Kidney epithelial cell (primary cell): ENCODE measurements at regions not wholly inside any gene's neighbourhood (a gene's known extent, or its start where the extent isn't known, plus 50 kb on each side); places are given as distances from the start of the nearest gene placed in this dataset.

Source experiments
- DNase-seq: peaks from one replicate; pipeline ENCODE4 v3.0.0-alpha.2; 2010; ENCODE audit warnings: low read depth
- H3K27me3 ChIP-seq: 2 replicates; pipeline ENCODE4 v1.6.0; 2011; ENCODE audit warnings: low read length; ENCODE audit not compliant: control insufficient read depth, insufficient read depth
- H3K36me3 ChIP-seq: 2 replicates; pipeline ENCODE4 v1.5.1; 2011; ENCODE audit warnings: low read length; ENCODE audit not compliant: control insufficient read depth, insufficient read depth
- H3K4me3 ChIP-seq: 2 replicates; pipeline ENCODE4 v1.5.1; 2011; ENCODE audit warnings: low read depth, mild to moderate bottlenecking, control low read depth, low read length
- CTCF ChIP-seq: IDR thresholded peaks from 2 replicates; pipeline ENCODE4 v1.5.1; 2011; ENCODE audit warnings: mild to moderate bottlenecking, moderate library complexity, low read length, control low read depth, inconsistent platforms; ENCODE audit not compliant: insufficient read depth, poor library complexity, severe bottlenecking

- no peak for DNase-seq
- Histone ChIP-seq H3K27me3 (no peaks in the 10 kb centered on the region), H3K4me3 (no peak overlapping the region), H3K36me3 (no peaks in the 10 kb centered on the region)
- no peak for TF ChIP-seq CTCF
Measured at GRCh38 chr2:150643114-150643725, 155.8 kb upstream of the RND3 start.

GRCh38 chr2:150640039-150640438 lies 152.6 kb upstream of the RND3 start:
- Histone ChIP-seq H3K27me3 (no peaks in the 10 kb centered on the region), H3K4me3 (no peak overlapping the region), H3K36me3 (no peaks in the 10 kb centered on the region)
- no peak for DNase-seq
- TF ChIP-seq CTCF, result no peak

DNA sequence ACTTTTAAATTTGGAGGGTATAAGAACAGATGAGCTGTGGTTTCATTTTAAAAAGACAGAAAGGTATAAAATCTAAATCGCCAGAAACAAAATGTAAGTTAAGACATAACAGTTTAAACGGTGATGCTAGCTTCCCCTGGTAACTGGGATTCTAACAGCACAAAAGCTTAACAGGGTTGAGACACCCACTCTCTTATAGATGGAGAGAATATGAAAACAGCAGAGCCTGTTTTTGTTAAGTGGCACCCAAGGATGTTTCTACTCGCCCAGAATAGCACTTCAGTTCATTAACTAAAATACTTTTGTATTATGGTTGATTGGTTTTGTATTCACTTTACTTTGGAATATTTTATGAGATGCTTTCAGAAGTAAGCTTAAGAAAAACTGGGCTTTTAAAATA lies 151.9 kb upstream of the RND3 start:
- no peaks in the 10 kb centered on the region for H3K27me3 ChIP-seq
- H3K4me3 ChIP-seq, result no peak overlapping the region
- no peaks in the 10 kb centered on the region for H3K36me3 ChIP-seq
- TF ChIP-seq CTCF, result no peak
- DNase-seq, result no peak

- H3K27me3 ChIP-seq, result no peaks in the 10 kb centered on the region
- no peaks in the 10 kb centered on the region for H3K36me3 ChIP-seq
- no peak overlapping the region for H3K4me3 ChIP-seq
- DNase-seq, result no peak
- TF ChIP-seq CTCF, result no peak
Measured at GRCh38 chr2:150631236-150631821, 143.9 kb upstream of the RND3 start.

- Histone ChIP-seq H3K27me3 (no peaks in the 10 kb centered on the region), H3K4me3 (no peak overlapping the region), H3K36me3 (no peaks in the 10 kb centered on the region)
- DNase-seq, result peak; percentile 82
- TF ChIP-seq CTCF, result no peak
Measured at GRCh38 chr2:150630587-150631235, 143.2 kb upstream of the RND3 start.
